OCI-LY1 (cell line): ENCODE measurements at regions not wholly inside any gene's neighbourhood (a gene's known extent, or its start where the extent isn't known, plus 50 kb on each side); places are given as distances from the start of the nearest gene placed in this dataset.

ENCODE experiments used
- H2AFZ ChIP-seq: fragments of 200-600 bp; sonication (generic), shearing (Covaris generic); 2 replicates; pipeline ENCODE4 v1.6.0; 2014; ENCODE audit warnings: antibody characterized with exemption, mild to moderate bottlenecking, low read length
- H3F3A ChIP-seq: fragments of 200-600 bp; sonication (generic), shearing (Covaris generic); 2 replicates; pipeline ENCODE4 v1.6.0; 2014; ENCODE audit warnings: mild to moderate bottlenecking, antibody characterized with exemption, low read length, moderate library complexity; ENCODE audit not compliant: insufficient read depth
- H3K27ac ChIP-seq: fragments of 200-600 bp; sonication (generic); 2 replicates; pipeline ENCODE4 v1.5.1; 2014; ENCODE audit warnings: low read length, mixed run types, mild to moderate bottlenecking, low read depth; ENCODE audit not compliant: poor library complexity, severe bottlenecking
- H3K27me3 ChIP-seq: fragments of 200-600 bp; sonication (generic); 2 replicates; pipeline ENCODE4 v1.6.0; 2014; ENCODE audit warnings: antibody characterized with exemption, mild to moderate bottlenecking, low read length, moderate library complexity; ENCODE audit not compliant: insufficient read depth
- H3K36me3 ChIP-seq: fragments of 200-600 bp; sonication (generic); 2 replicates; pipeline ENCODE4 v1.6.1; 2014; ENCODE audit warnings: mild to moderate bottlenecking, antibody characterized with exemption, low read length, moderate library complexity, mixed read lengths; ENCODE audit not compliant: insufficient read depth
- H3K4me1 ChIP-seq: fragments of 200-600 bp; sonication (generic); 2 replicates; pipeline ENCODE4 v1.5.1; 2014; ENCODE audit warnings: mild to moderate bottlenecking, low read length, moderate library complexity; ENCODE audit not compliant: insufficient read depth, severe bottlenecking
- H3K4me2 ChIP-seq: fragments of 200-600 bp; sonication (generic), shearing (Covaris generic); 2 replicates; pipeline ENCODE4 v1.6.1; 2014; ENCODE audit warnings: low read length
- H3K4me3 ChIP-seq: fragments of 200-600 bp; sonication (generic); 2 replicates; pipeline ENCODE4 v1.5.1; 2014; ENCODE audit warnings: low read length, low read depth, mild to moderate bottlenecking, mixed read lengths; ENCODE audit not compliant: poor library complexity, severe bottlenecking
- H3K79me2 ChIP-seq: fragments of 200-600 bp; shearing (Covaris generic); 2 replicates; pipeline ENCODE4 v1.6.1; 2016; ENCODE audit warnings: mixed run types, low read length, mixed read lengths; ENCODE audit not compliant: insufficient read depth
- H3K9ac ChIP-seq: fragments of 200-600 bp; sonication (generic), shearing (Covaris generic); 2 replicates; pipeline ENCODE4 v1.6.1; 2014; ENCODE audit warnings: mild to moderate bottlenecking, low read length, mixed read lengths
- H3K9me2 ChIP-seq: fragments of 200-600 bp; sonication (generic), shearing (Covaris generic); 2 replicates; pipeline ENCODE4 v1.6.1; 2014; ENCODE audit warnings: low read depth, mild to moderate bottlenecking, low read length, mixed read lengths
- H3K9me3 ChIP-seq: fragments of 200-600 bp; shearing (Covaris generic); 2 replicates; pipeline ENCODE4 v1.6.1; 2014; ENCODE audit warnings: low read length, mixed read lengths
- H4K20me1 ChIP-seq: fragments of 200-600 bp; sonication (generic), shearing (Covaris generic); 2 replicates; pipeline ENCODE4 v1.6.0; 2016; ENCODE audit warnings: mild to moderate bottlenecking, low read length; ENCODE audit not compliant: insufficient read depth
- CTCF ChIP-seq: fragments of 200-600 bp; sonication (generic), shearing (Covaris generic); IDR thresholded peaks from 2 replicates; pipeline ENCODE4 v1.5.1; 2017; ENCODE audit warnings: mild to moderate bottlenecking, antibody characterized with exemption, low read length, moderate library complexity, mixed read lengths
- EZH2 ChIP-seq: fragments of 200-600 bp; sonication (generic), shearing (Covaris generic); IDR thresholded peaks from 2 replicates; pipeline ENCODE4 v1.8.0; 2017; ENCODE audit warnings: borderline replicate concordance, mixed run types, mild to moderate bottlenecking, antibody characterized with exemption, low read length, moderate library complexity, mixed read lengths

- Histone ChIP-seq H2AFZ (no peak overlapping the region), H4K20me1 (no peaks in the 10 kb centered on the region), H3K36me3 (no peaks in the 10 kb centered on the region), H3F3A (no peaks in the 10 kb centered on the region), H3K4me3 (no peak overlapping the region), H3K9me2 (no peaks in the 10 kb centered on the region), H3K4me1 (no peaks in the 10 kb centered on the region), H3K79me2 (no peaks in the 10 kb centered on the region), H3K27me3 (no peaks in the 10 kb centered on the region), H3K9me3 (no peaks in the 10 kb centered on the region), H3K27ac (no peak overlapping the region), H3K4me2 (no peak overlapping the region), H3K9ac (no peak overlapping the region)
- TF ChIP-seq EZH2 (no peak), CTCF (no peak)
These were observed 202.2 kb upstream of the VLDLR start for GRCh38 chr9:2419347-2419746.

GRCh38 chr9:2420543-2420942 lies 201.0 kb upstream of the VLDLR start:
- Histone ChIP-seq H3K9me2 (no peaks in the 10 kb centered on the region), H2AFZ (no peak overlapping the region), H3F3A (no peaks in the 10 kb centered on the region), H3K4me3 (no peak overlapping the region), H3K9ac (no peak overlapping the region), H3K4me1 (no peaks in the 10 kb centered on the region), H3K27ac (no peak overlapping the region), H3K4me2 (no peak overlapping the region), H3K9me3 (no peaks in the 10 kb centered on the region), H3K27me3 (no peaks in the 10 kb centered on the region), H3K79me2 (no peaks in the 10 kb centered on the region), H4K20me1 (no peaks in the 10 kb centered on the region), H3K36me3 (no peaks in the 10 kb centered on the region)
- no peak for TF ChIP-seq EZH2
- TF ChIP-seq CTCF, result no peak

- Histone ChIP-seq H3K9me2 (no peaks in the 10 kb centered on the region), H4K20me1 (no peaks in the 10 kb centered on the region), H3K36me3 (no peaks in the 10 kb centered on the region), H3K9ac (no peak overlapping the region), H3K9me3 (no peaks in the 10 kb centered on the region), H3K27me3 (no peaks in the 10 kb centered on the region), H3K4me1 (no peaks in the 10 kb centered on the region), H2AFZ (no peak overlapping the region), H3K27ac (no peak overlapping the region), H3K4me2 (no peak overlapping the region), H3F3A (no peaks in the 10 kb centered on the region), H3K79me2 (no peaks in the 10 kb centered on the region), H3K4me3 (no peak overlapping the region)
- TF ChIP-seq EZH2 (no peak), CTCF (no peak)
These were observed 197.0 kb upstream of the VLDLR start for GRCh38 chr9:2424619-2425033.
